HEK293 (cell line): ENCODE measurements at regions not wholly inside any gene's neighbourhood (a gene's known extent, or its start where the extent isn't known, plus 50 kb on each side); places are given as distances from the start of the nearest gene placed in this dataset.

Experiments used
- CTCF ChIA-PET: fragments of 350-600 bp; formaldehyde crosslinking; extraction: SDS; loops from one replicate; lab custom pipeline; 2021; ENCODE audit warnings: antibody characterized with exemption; lab: Yijun Ruan, JAX
- POLR2A ChIA-PET: fragments of 300-600 bp; formaldehyde crosslinking; extraction: SDS; loops from one replicate; lab custom pipeline; 2020; ENCODE audit warnings: antibody characterized with exemption, inconsistent platforms; lab: Yijun Ruan, JAX
- H3K27ac ChIP-seq: fragments of 200-500 bp; sonication (Bioruptor generic); 2 replicates; pipeline ENCODE4 v1.5.1; 2014; ENCODE audit warnings: low read depth, low read length, control low read depth, inconsistent platforms; ENCODE audit errors: extremely low read depth
- H3K36me3 ChIP-seq, 2 experiments: fragments of 200-500 bp in 1 of 2; sonication (Bioruptor generic) in 1 of 2; 1 replicate in 1 of 2; 2 replicates in 1 of 2; pipeline ENCODE4 v1.5.1; 2014 to 2017; ENCODE audit warnings: inconsistent platforms in 2 of 2, low read length in 2 of 2; ENCODE audit not compliant: control insufficient read depth in 2 of 2, insufficient read depth in 1 of 2
- H3K4me1 ChIP-seq: fragments of 200-500 bp; sonication (Bioruptor generic); 2 replicates; pipeline ENCODE4 v1.5.1; 2014; ENCODE audit warnings: mild to moderate bottlenecking, low read length, inconsistent platforms; ENCODE audit not compliant: control insufficient read depth, insufficient read depth
- H3K4me3 ChIP-seq: 2 replicates; pipeline ENCODE4 v1.5.1; 2011; ENCODE audit warnings: low read depth, mild to moderate bottlenecking, control low read depth, low read length, moderate library complexity
- H3K9me3 ChIP-seq: fragments of 200-500 bp; sonication (Bioruptor generic); 2 replicates; pipeline ENCODE4 v1.5.1; 2014; ENCODE audit warnings: low read depth, low read length, inconsistent platforms; ENCODE audit not compliant: control insufficient read depth, insufficient read depth
- EGR2 ChIP-seq: fragments of 450-650 bp; formaldehyde crosslinking; IDR thresholded peaks from 2 replicates; pipeline ENCODE4 v1.5.1; 2016; ENCODE audit warnings: low read depth, missing biosample characterization, missing genetic modification characterization
- FEZF1 ChIP-seq: fragments of 450-650 bp; formaldehyde crosslinking; IDR thresholded peaks from 2 replicates; pipeline ENCODE4 v1.5.1; 2016; ENCODE audit warnings: missing biosample characterization, missing genetic modification characterization
- INSM2 ChIP-seq: fragments of 450-650 bp; formaldehyde crosslinking; IDR thresholded peaks from 2 replicates; pipeline ENCODE4 v1.5.1; 2016; ENCODE audit warnings: missing biosample characterization, missing genetic modification characterization
- SCRT1 ChIP-seq: fragments of 450-650 bp; formaldehyde crosslinking; IDR thresholded peaks from 2 replicates; pipeline ENCODE4 v1.5.1; 2016; ENCODE audit warnings: missing biosample characterization, missing genetic modification characterization, borderline replicate concordance
- SETDB1 ChIP-seq: IDR thresholded peaks from one replicate; pipeline ENCODE4 v1.6.1; 2017; ENCODE audit warnings: mild to moderate bottlenecking, low read length, moderate library complexity, mixed read lengths; ENCODE audit not compliant: insufficient read length
- SP3 ChIP-seq: fragments of 450-650 bp; formaldehyde crosslinking; IDR thresholded peaks from 2 replicates; pipeline ENCODE4 v1.5.1; 2016; ENCODE audit warnings: missing biosample characterization, missing genetic modification characterization
- ZBTB1 ChIP-seq: fragments of 450-650 bp; formaldehyde crosslinking; IDR thresholded peaks from 2 replicates; pipeline ENCODE4 v1.5.1; 2016; ENCODE audit warnings: missing biosample characterization, missing genetic modification characterization
- ZBTB20 ChIP-seq: fragments of 450-650 bp; formaldehyde crosslinking; IDR thresholded peaks from 2 replicates; pipeline ENCODE4 v1.5.1; 2016; ENCODE audit warnings: missing biosample characterization, missing genetic modification characterization
- ZBTB8A ChIP-seq: fragments of 450-650 bp; formaldehyde crosslinking; IDR thresholded peaks from 2 replicates; pipeline ENCODE4 v1.5.1; 2016; ENCODE audit warnings: missing biosample characterization, missing genetic modification characterization
- ZEB2 ChIP-seq: fragments of 450-650 bp; formaldehyde crosslinking; IDR thresholded peaks from 2 replicates; pipeline ENCODE4 v1.5.1; 2016; ENCODE audit warnings: missing biosample characterization, missing genetic modification characterization
- ZNF132 ChIP-seq: fragments of 450-650 bp; formaldehyde crosslinking; IDR thresholded peaks from 2 replicates; pipeline ENCODE4 v1.5.1; 2017; ENCODE audit warnings: missing biosample characterization, missing genetic modification characterization, borderline replicate concordance
- ZNF146 ChIP-seq: fragments of 450-650 bp; formaldehyde crosslinking; IDR thresholded peaks from 2 replicates; pipeline ENCODE4 v1.5.1; 2016; ENCODE audit warnings: missing biosample characterization, missing genetic modification characterization
- ZNF174 ChIP-seq: fragments of 450-650 bp; formaldehyde crosslinking; IDR thresholded peaks from 2 replicates; pipeline ENCODE4 v1.5.0; 2017; ENCODE audit warnings: missing biosample characterization, mild to moderate bottlenecking, missing genetic modification characterization
- ZNF19 ChIP-seq: fragments of 450-650 bp; formaldehyde crosslinking; IDR thresholded peaks from 2 replicates; pipeline ENCODE4; 2016; ENCODE audit warnings: missing biosample characterization, missing genetic modification characterization, low read depth
- ZNF26 ChIP-seq: fragments of 450-650 bp; formaldehyde crosslinking; IDR thresholded peaks from 2 replicates; pipeline ENCODE4 v1.5.1; 2016; ENCODE audit warnings: missing biosample characterization, missing genetic modification characterization
- ZNF354C ChIP-seq: fragments of 450-650 bp; formaldehyde crosslinking; IDR thresholded peaks from 2 replicates; pipeline ENCODE4 v1.5.1; 2016; ENCODE audit warnings: missing biosample characterization, missing genetic modification characterization, low read depth, borderline replicate concordance
- ZNF391 ChIP-seq: fragments of 450-650 bp; formaldehyde crosslinking; IDR thresholded peaks from 2 replicates; pipeline ENCODE4 v1.5.1; 2016; ENCODE audit warnings: low read depth, missing biosample characterization, missing genetic modification characterization, borderline replicate concordance
- ZNF423 ChIP-seq: fragments of 450-650 bp; formaldehyde crosslinking; IDR thresholded peaks from 2 replicates; pipeline ENCODE4 v1.5.1; 2016; ENCODE audit warnings: missing biosample characterization, missing genetic modification characterization
- ZNF449 ChIP-seq: fragments of 450-650 bp; formaldehyde crosslinking; IDR thresholded peaks from 2 replicates; pipeline ENCODE4 v1.5.1; 2017; ENCODE audit warnings: missing biosample characterization, mild to moderate bottlenecking, missing genetic modification characterization, moderate library complexity
- ZNF48 ChIP-seq: fragments of 450-650 bp; formaldehyde crosslinking; IDR thresholded peaks from 2 replicates; pipeline ENCODE4 v1.5.1; 2016; ENCODE audit warnings: missing biosample characterization, missing genetic modification characterization
- ZNF555 ChIP-seq: fragments of 450-650 bp; formaldehyde crosslinking; conservative IDR thresholded peaks from 2 replicates; pipeline ENCODE4 v1.5.1; 2017; ENCODE audit warnings: missing biosample characterization, mild to moderate bottlenecking, missing genetic modification characterization, inconsistent platforms
- ZNF596 ChIP-seq: fragments of 450-650 bp; IDR thresholded peaks from 2 replicates; pipeline ENCODE4 v1.5.0; 2018; ENCODE audit warnings: missing biosample characterization, mild to moderate bottlenecking, missing genetic modification characterization, moderate library complexity
- ZNF639 ChIP-seq: fragments of 450-650 bp; formaldehyde crosslinking; IDR thresholded peaks from 2 replicates; pipeline ENCODE4 v1.5.1; 2016; ENCODE audit warnings: missing biosample characterization, missing genetic modification characterization
- ZNF677 ChIP-seq: fragments of 450-650 bp; IDR thresholded peaks from 2 replicates; pipeline ENCODE4 v1.5.0; 2018; ENCODE audit warnings: missing biosample characterization, mild to moderate bottlenecking, missing genetic modification characterization, moderate library complexity
- ZNF701 ChIP-seq: fragments of 450-650 bp; formaldehyde crosslinking; IDR thresholded peaks from 2 replicates; pipeline ENCODE4 v1.5.1; 2016; ENCODE audit warnings: missing biosample characterization, missing genetic modification characterization
- ZSCAN5A ChIP-seq: fragments of 450-650 bp; formaldehyde crosslinking; IDR thresholded peaks from 2 replicates; pipeline ENCODE4 v1.5.1; 2016; ENCODE audit warnings: missing biosample characterization, missing genetic modification characterization

- ChIA-PET CTCF (no interaction called here), POLR2A (no interaction called here)
- Histone ChIP-seq H3K36me3 (no peaks in the 10 kb centered on the region), H3K27ac (no peak overlapping the region), H3K9me3 (no peaks in the 10 kb centered on the region), H3K4me3 (no peak overlapping the region), H3K4me1 (no peaks in the 10 kb centered on the region; the same call in 1 of the 2 replicates)
- TF ChIP-seq ZNF701 (tag by site-specific recombination), result no peak
- TF ChIP-seq ZBTB20 (tag by site-specific recombination), result no peak
- TF ChIP-seq ZNF132, result no peak
- no peak for TF ChIP-seq ZNF354C (tag by site-specific recombination)
- no peak for TF ChIP-seq SP3
- no peak for TF ChIP-seq ZNF639 (tag by site-specific recombination)
- no peak for TF ChIP-seq ZNF555 (tag by site-specific recombination)
Observed at GRCh38 chr1:168905633-168906032, 176.6 kb upstream of the DPT start.

GRCh38 chr1:168906367-168906766, 177.4 kb upstream of the DPT start:
- H3K4me1 ChIP-seq, result no peaks in the 10 kb centered on the region; the same call in 1 of the 2 replicates
- H3K27ac ChIP-seq, result no peak overlapping the region
- no peaks in the 10 kb centered on the region for H3K9me3 ChIP-seq
- H3K4me3 ChIP-seq, result no peak overlapping the region
- no peak for TF ChIP-seq FEZF1
- TF ChIP-seq ZNF48 (tag by site-specific recombination), result no peak
- no peak for TF ChIP-seq ZSCAN5A
- no peaks in the 10 kb centered on the region for H3K36me3 ChIP-seq
- ChIA-PET POLR2A (no interaction called here), CTCF (no interaction called here)

- no peak overlapping the region for H3K4me3 ChIP-seq
- no peaks in the 10 kb centered on the region for H3K36me3 ChIP-seq
- ChIA-PET POLR2A (no interaction called here), CTCF (no interaction called here)
- H3K4me1 ChIP-seq, result no peaks in the 10 kb centered on the region; the same call in 1 of the 2 replicates
- no peaks in the 10 kb centered on the region for H3K9me3 ChIP-seq
- H3K27ac ChIP-seq, result no peak overlapping the region
- TF ChIP-seq ZNF677 (tag by site-specific recombination), result no peak
- no peak for TF ChIP-seq SETDB1
- TF ChIP-seq INSM2 (tag by site-specific recombination), result no peak
- TF ChIP-seq ZEB2 (tag by site-specific recombination), result no peak
- no peak for TF ChIP-seq ZNF19 (tag by site-specific recombination)
- no peak for TF ChIP-seq ZBTB1 (tag by site-specific recombination)
- TF ChIP-seq ZNF423 (tag by site-specific recombination), result no peak
- no peak for TF ChIP-seq SCRT1
- TF ChIP-seq ZNF26 (tag by site-specific recombination), result no peak
- TF ChIP-seq ZNF449, result no peak
- no peak for TF ChIP-seq EGR2 (tag by site-specific recombination)
- TF ChIP-seq ZNF174 (tag by site-specific recombination), result no peak
- TF ChIP-seq ZNF146 (tag by site-specific recombination), result no peak
- TF ChIP-seq ZNF391 (tag by site-specific recombination), result no peak
- TF ChIP-seq ZBTB8A, result no peak
- no peak for TF ChIP-seq ZNF596 (tag by site-specific recombination)
Observed at GRCh38 chr1:168907053-168907452, 178.0 kb upstream of the DPT start.
